DMS153 (cell line): ENCODE measurements at regions not wholly inside any gene's neighbourhood (a gene's known extent, or its start where the extent isn't known, plus 50 kb on each side); places are given as distances from the start of the nearest gene placed in this dataset.
"Not testable (repeated sequence)": the region's sequence is repeated elsewhere in the genome, so short reads cannot be mapped to it uniquely, and the experiment has no call there.

Experiments used
- DNase-seq: peaks from one replicate; lab custom pipeline; 2025; lab: John Stamatoyannopoulos, UW

DNA sequence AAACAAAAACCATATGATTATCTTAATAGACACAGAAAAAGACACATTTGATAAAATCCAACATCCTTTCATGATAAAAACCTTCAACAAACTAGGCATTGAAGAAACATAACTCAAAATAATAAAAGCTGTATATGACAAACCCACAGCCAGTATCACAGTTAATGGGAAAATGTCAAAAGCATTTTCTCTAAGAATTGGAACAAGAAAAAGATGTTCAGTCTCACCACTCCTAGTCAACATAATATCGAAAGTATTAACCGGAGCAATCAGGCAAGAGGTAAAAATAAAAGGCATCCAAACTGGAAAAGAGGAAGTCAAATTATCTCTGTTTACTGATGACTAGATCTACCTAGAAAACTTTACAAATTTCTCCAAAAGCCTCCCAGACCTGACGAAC, 684.2 kb upstream of the SPRY2 start:
- DNase-seq = no peak

DNA sequence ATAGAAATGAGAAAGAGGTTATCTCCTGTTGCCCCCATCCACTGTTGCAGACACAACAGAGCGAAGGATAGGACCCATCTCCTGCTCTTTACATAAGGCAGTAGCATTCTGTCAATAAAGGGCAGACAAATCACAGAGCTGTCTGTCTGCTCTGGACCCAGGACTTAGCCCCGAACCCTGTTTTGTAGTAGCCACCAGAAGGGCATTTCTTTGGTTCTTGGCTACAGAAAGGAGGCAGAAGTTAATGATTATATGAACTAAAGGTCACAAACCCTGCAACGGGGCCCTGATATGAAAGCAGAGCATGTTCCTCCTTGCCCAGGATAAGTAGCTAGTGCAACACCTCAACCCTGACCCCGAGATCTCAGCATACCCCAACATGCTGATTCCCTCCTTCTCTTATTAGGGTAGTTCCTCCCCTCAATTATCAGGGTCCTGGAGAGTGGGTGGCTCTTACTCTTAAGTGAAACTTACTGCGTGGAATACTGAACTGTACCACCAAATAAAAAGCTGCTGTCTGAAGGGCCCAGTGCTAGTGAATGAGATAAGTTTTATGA, 680.4 kb upstream of the SPRY2 start:
- DNase-seq = no peak

DNA sequence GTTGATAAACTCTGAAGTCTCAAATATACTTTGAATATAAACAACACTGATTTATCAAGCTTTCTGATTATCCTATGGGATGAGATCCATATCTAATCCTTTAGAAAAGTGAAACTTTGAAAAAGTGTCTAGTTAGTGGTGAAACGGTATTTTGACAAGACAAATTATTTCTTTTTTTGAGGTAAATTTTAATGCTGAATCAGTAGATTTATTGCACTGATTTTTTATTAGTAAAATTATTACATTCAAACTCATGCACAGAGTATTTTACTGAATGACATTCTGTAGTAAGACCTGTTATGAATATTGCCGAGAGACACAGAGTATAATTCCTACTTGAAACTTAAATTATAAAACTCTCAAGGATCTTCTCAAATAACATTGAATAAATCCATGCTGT, 679.1 kb upstream of the SPRY2 start:
- no peak for DNase-seq

DNA sequence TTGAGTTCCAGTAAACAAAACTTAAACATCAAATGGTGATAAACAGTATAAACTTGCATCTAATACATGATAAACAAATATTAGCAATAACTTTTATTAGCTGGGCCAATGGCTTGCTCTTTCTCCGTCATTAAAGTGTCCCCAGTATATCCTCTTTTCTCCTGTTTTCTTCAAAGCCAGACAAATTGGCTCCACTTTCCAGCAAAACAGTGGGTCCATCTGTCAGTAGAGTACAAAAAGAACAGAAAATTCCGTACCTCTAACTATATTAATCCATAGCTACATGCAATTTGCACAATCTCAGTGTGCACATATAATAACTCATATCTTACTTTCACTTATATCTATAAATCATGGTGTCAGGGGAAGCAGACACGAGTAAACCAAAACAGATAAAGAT, 678.0 kb upstream of the SPRY2 start:
- DNase-seq = no peak

DNA sequence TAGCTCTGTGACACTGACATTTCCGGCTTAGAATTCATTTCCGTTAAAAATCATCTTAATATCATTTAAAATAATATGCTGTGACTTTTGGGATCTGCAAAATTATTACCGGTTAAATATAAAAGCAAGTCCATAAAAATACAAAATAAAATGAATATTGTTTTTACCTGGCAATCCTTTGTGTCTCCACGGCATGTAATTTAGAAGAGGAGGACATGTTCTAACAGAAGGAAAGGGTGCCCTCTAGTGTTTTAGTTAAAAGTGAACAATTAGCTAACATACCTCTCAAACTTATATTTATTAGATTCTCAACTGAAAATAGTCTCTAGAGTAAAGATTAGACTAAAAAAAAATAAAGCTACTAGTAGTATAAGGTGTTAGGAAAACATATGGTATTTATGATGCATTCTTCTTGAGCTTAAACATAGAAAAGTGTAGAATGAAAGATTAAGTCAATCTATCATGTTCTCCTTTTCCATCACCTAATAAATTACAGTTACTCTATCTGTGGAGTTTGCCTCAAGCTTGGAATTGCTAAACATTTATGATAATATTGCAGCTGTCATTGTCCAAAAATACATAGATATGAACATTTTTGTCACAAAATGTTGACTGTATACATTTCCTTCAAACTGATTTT, 676.7 kb upstream of the SPRY2 start:
- peak; percentile 35 for DNase-seq

DNA sequence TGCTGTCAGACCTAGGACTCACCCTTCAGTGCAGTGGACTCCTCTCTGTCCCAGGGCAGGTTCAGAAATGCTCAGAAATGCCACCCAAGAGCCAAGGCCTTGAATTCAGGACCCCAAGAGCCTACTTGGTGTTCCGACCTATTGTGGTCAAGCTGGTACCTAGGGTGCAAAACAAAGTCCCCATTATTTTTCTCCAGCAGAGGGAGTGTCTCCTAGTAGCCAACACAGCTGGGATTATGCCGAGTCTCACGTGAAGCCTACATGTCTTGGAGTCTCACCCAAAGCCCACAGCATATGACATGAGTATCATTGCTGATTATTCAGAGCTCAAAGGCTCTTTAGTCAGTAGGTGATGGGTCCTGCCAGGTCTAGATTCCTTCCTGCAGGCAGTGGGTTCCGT, 671.1 kb upstream of the SPRY2 start:
- DNase-seq = no peak

DNA sequence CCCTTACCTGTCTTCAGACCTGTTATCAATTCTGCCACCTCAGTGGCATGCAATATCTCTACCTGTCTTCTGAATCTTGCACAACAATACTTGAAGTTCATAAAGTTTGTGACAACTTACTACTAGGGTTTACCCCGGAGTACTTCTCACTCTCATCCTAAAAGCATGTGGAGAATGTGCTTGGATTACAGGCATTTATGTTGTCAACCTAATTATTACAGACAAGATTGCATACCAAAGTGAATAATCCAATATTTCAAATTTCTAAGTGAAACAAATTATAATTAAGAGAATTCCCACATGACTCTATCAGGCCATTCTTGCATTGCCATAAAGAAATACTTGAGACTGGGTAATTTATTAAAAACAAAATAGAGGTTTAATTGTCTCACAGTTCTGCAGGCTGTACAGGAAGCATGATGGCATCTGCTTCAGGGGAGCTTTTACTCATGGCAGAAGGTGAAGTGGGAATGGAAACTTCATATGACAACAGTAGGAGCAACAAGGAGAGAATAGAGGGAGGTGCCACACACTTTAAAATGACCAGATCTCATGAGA, 661.0 kb upstream of the SPRY2 start:
- DNase-seq = no peak

DNA sequence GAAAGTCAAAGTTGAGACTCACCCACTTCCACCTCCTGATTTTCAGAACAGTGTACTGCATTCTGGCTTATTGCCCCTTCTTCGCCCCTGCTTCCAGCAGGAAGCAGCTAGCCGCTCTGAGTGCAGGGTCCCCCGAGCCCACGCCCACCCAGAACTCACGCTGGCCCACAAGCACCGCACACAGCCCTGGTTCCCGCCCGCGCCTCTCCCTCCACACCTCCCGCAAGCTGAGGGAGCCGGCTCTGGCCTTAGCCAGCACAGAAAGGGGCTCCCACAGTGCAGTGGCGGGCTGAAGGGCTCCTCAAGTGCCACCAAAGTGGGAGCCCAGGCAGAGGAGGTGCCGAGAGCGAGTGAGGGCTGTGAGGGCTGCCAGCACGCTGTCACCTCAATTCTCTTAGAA, 657.7 kb upstream of the SPRY2 start:
- DNase-seq = not testable (repeated sequence)

DNA sequence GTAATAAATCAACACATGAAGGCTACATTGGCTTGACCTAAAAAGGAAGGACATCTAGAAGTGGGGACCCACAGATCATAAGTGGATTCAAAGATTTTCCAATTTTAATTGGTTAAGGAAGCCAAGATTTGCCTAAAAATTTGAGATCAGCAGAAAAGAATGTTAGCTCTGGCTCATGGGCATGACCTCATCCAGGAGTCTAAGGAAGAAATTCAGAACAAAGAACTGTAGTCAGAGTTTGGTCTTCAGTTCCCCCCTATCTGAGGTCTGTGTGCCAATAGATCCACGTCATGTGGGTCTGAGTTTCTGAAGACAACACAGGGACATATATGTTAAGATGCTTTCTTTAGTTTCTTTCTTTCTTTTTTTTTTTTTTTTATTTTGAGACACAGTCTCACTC, 648.8 kb upstream of the SPRY2 start:
- DNase-seq = no peak

DNA sequence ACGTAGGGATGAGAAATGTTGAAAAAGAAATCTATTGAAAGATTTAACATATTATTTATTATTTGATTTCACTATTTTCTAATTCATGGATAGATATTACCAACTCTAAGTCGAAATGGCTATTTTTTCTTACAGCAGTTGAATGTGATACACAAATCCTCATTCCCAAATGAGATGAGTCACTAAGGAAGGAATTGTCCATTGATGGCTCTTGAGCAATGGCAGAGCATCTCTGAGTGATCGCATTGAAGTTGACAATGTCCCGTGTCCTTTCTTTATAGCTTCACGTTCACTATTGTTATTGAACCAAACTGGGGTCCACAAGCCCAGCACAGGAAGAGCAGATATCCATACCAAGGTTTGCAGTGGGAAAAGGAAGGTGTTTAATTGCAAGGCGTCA, 648.3 kb upstream of the SPRY2 start:
- no peak for DNase-seq

DNA sequence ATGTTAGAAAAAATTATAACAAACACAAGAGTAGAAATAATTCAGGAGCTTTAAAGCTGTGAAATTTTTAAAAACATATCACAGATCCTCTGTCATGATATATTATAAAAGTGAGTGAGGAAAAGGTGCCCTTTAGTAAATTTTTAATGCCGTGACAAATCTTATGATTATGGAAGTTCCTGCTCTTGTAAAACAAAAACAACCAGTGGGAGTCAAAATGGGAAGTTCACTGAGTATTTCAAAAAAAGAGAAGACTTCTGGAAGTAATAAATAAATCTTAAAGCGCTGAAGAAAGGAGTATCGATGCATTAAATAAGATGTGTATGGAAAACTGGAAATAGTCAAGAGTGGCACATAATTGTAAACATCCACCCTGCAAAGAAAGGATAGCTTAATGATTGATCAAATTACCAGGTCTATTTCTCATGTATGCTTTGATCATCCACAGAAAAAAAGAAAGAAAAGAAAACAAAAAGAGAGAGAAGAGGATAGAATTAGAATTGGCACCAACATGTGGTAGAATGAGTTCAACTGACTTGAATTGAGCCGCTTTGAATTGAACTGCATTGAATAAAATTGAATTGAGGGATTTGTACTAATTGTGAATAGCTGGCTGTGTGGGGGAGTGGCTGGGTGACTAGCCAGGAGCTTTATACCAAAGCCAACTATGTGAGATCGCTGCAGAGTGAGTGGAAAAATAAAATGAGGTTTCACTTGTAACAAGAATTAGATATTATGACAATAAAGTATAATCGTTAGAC, 647.6 kb upstream of the SPRY2 start:
- DNase-seq = no peak

DNA sequence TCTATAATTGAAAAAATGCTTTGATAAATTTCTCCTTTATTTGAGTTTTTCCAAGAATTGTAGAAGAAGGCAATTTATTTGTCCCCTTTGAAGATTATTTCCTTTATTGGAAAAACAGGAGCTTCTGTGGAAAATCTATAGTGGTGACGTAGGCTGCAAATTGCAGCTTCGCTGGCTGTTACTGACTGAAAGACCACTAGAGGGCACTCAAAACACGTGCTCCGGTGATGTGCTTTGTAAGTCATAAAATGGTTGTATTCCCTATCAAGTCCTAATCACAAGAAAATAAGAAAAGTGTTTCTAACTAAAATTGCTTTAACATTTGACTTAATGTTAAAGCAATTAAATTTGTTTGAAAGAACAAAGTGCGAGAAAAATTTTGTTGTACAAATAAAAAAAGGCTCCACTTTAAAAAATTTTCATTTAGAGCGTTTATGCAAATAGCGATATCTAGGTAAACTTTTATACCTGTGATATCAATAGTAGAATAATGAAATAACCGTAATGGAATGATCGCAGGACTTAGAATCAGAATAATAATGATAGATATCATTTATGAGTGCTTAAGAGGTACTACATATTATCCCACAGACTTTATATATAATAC, 638.2 kb upstream of the SPRY2 start:
- peak; percentile 6 for DNase-seq

DNA sequence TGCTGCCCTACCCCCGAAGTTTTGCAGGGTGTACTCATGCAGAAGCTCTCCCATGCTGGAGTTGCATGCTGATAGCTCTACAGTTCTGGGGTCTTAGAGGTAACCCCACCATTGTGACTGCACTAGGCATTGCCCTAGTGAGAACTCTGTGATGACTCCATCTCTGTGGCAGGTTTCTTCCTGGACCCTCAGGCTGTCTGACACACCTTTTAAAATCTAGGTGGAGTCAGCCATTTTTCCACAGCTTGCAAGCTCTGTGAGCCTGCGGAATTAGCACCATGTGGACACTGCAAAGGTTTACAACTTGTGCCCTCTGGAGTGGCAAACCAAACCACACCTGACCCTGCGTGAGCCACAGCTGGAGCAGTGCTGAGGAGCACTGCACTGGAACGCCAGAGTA, 636.2 kb upstream of the SPRY2 start:
- DNase-seq = no peak

DNA sequence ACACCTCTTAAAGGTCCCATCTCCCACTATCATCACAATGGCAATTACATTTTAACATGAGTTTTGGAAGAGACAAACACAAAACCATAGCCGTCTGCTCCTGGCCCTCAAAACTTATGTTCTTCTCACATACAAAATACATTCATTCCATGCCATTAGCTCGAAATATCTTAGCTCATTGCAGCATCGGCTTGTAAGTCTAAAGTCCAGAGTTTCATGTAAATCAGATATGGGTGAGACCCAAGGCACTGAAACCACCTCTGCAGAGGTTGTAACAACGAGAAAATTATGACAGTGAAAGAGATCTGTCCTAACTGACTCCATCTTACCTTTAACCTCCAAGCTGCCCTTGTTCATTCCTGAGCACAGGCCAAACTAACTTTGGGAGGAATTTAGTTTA, 635.0 kb upstream of the SPRY2 start:
- DNase-seq = no peak

DNA sequence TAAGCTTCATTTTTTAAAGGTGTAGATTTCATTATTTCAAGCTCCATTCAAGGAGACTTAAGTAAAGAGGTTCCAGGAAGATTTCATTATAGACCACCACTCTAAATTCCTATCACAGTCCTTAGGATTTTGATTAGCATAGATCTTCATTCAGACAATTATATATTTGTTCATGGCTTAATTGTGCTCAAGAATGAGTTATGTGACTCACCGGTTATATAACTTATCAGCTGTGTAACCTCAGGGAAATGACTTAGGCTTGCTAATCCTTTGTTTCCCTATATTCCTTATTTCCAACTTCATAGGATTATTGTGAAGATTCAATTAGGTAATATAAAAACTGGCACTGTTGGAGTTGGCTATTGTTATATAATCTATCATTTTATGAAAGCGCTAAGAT, 632.8 kb upstream of the SPRY2 start:
- no peak for DNase-seq

DNA sequence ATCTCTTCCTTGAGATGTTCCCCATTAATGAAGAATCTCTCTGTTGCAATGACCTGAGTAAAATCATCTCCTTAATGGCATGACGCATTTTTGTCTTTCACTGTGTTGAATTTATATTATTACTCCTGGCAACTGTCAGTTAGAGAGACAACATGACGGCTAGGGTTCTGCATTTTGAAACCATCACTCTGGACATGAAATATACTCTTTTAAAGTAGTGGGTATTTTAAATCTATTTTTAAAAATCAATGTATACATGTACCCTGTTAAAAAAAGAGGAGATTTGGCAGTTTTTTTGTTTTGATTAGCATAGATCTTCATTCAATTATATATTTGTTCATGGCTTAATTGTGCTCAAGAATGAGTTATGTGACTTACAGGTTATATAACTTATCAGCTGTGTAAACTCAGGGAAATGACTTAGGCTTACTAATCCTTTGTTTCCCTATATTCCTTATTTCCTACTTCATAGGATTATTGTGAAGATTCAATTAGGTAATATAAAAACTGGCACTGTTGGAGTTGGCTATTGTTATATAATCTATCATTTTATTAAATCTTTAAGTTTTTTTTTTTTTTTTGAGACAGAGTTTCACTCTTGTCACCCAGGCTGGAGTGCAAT, 632.0 kb upstream of the SPRY2 start:
- DNase-seq = no peak

DNA sequence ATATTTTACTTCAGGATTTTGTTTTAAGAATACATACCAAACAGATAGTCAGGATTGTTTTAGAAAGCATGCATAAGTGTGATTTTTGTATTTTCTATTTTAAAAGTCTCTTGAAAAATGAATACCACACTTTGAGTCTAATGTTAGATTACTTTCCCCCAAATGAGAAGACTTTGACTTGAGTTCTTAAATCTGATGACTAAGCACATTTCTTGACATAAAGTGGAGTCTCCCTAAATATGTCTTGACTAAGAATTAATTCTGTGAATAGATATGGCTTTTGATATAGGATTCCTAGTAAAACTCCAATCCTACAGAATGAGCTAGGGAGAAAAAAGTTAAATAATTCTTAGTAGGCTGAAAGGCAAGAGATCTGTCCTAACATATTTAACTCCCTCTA, 624.2 kb upstream of the SPRY2 start:
- no peak for DNase-seq

DNA sequence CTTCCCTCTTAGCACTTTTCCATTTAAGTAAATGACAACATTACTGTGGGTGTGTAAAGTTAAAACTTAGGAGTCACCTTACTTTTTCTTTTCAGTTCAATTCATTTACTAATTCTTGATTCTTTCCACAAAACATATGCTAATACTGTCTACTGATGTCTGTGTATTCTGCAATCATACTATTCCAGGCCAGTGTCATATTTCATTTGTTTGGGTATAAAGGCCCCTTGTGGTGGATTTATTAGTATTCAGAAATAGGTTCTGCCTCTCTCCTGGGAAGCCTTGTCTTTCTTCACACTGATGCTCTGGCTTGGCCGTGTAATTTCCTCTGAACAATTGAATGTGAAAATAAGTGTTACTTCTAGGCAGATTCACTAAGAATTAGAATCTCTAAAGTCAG, 621.9 kb upstream of the SPRY2 start:
- DNase-seq = no peak

DNA sequence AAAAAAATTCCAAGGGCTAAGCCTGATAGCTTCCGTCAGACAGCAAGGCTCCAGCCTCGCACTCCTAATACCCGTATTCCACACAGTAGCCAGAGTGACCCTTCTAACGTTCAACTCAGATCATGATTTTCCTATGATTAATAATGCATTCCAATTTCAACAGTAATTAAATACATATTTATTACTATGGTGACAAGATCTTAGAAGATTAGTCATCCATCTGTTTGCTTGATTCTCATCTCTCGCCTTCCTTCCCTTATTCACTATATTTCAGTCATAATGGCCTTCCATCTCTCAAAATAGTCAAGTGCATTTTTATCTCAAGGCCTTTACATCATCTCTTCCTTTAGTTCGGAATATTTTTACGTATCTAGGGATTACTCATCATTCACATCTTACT, 621.2 kb upstream of the SPRY2 start:
- no peak for DNase-seq

DNA sequence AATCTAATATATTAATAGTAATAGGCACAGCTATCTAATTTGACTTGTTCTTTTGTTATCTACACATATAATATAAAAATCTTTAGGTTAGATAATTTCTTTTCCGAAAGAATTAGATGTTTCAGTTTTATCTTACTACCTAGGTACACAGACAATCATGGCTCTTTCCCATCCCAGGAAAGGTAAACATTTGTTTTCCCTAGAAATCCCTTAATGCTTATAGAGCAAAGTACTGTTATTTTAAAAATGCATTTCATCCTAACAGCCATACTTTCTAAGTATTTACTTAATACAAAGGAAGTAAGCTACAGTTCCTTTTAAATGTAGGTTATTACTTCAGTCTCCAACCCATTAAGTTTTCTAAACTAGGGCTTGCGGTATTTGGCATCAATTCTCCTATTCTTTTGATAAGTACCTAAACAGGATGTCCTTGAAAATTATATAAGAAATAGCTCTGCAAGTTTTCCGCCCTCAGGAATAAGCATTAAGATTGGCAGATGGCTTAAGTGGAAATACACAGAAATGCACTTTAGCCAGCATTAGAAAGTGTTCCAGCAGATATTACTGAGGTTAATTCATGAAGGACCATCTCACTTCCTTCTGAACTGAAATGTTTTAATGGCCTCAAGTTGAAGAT, 616.2 kb upstream of the SPRY2 start:
- DNase-seq = no peak

DNA sequence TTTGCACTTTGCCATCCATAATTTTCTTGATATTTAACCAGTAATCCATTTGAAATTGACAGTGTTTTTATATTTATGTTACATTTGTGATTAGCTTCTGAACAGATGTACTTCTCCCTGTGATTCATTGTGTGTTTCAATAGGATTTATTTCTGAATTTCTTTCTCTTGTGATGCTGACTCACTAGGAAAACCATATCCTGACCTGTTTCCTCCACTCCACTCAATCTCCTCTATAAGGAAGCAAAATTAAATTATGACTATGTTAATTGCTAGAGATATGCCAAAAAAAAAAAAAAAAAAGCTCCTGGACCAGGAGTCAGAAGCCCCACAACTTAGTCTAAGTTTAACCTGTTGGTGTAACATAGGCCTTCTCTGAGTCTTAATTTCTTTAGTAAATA, 614.6 kb upstream of the SPRY2 start:
- DNase-seq = no peak

DNA sequence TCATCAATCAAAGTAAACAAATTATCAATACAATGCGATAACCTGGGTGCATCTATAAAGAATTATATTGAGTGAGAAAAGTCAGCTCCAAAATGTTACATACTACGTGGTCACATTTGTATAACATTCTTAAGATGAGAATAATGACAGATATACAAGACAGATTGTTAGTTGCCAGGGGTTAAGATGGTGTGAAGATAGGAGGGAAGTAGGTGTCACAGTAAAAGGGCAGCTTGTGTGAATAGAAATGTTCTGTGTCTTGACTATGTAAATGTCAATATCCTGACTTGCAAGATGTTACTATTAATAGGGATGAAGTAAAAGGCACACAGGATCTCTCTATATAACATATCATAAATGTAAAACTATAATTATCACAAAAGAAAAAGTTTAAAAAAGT, 611.2 kb upstream of the SPRY2 start:
- no peak for DNase-seq
